ENCODE measurements at regions not wholly inside any gene's neighbourhood (a gene's known extent, or its start where the extent isn't known, plus 50 kb on each side); places are given as distances from the start of the nearest gene placed in this dataset.
"Not testable (repeated sequence)": the region's sequence is repeated elsewhere in the genome, so short reads cannot be mapped to it uniquely, and the experiment has no call there.

- no peaks in the 10 kb centered on the region for H3K36me3 ChIP-seq (ENCODE audit: insufficient read depth, low read length)
- no peak overlapping the region for H3K4me3 Mint-ChIP-seq
- H3K36me3 Mint-ChIP-seq (ENCODE audit: low read depth), result no peaks in the 10 kb centered on the region
- no peaks in the 10 kb centered on the region for H3K4me1 ChIP-seq (ENCODE audit: insufficient read depth, low read length)
- no peak for DNase-seq
- peaks cover 23% of the 10 kb centered on the region for H3K9me3 Mint-ChIP-seq
- no peak overlapping the region for H3K27ac Mint-ChIP-seq
- TF ChIP-seq CTCF (IDR thresholded peaks at IDR 0.05), result no peak
- no peak overlapping the region for H3K4me3 ChIP-seq (ENCODE audit: low read length)
- no peaks in the 10 kb centered on the region for H3K4me1 Mint-ChIP-seq (ENCODE audit: low read depth)
- H3K9me3 ChIP-seq (ENCODE audit: control insufficient read depth in 1 of 2, insufficient read depth in 1 of 2, low read length in 2 of 2), result no peaks in the 10 kb centered on the region
- ChIA-PET POLR2A (no interaction called here), CTCF (interaction anchor here (0.6 kb wide), 1 partner anchor 11 kb away, joined by 3 read pairs; no protein-coding TSS in a partner anchor)
- no peak overlapping the region for H3K27ac ChIP-seq (ENCODE audit: low read depth in 1 of 2, low read length in 2 of 2)
- intact Hi-C loops (cut with DNase I, micrococcal nuclease), result no loop called here
- no peaks in the 10 kb centered on the region for H3K27me3 Mint-ChIP-seq
- ATAC-seq (ENCODE audit: poor library complexity), result no peak
- H3K27me3 ChIP-seq (ENCODE audit: control insufficient read depth in 1 of 2, insufficient read depth in 2 of 2, low read length in 2 of 2), result no peaks in the 10 kb centered on the region
These were observed 1590.7 kb downstream of the STIM2 start for GRCh38 chr4:28451346-28451745.

- Histone ChIP-seq H3K27me3 (ENCODE audit: control insufficient read depth in 1 of 2, insufficient read depth in 2 of 2, low read length in 2 of 2) (no peaks in the 10 kb centered on the region), H3K4me1 (ENCODE audit: insufficient read depth, low read length) (no peaks in the 10 kb centered on the region), H3K4me3 (ENCODE audit: low read length) (no peak overlapping the region), H3K36me3 (ENCODE audit: insufficient read depth, low read length) (no peaks in the 10 kb centered on the region), H3K27ac (ENCODE audit: low read depth in 1 of 2, low read length in 2 of 2) (no peak overlapping the region), H3K9me3 (ENCODE audit: control insufficient read depth in 1 of 2, insufficient read depth in 1 of 2, low read length in 2 of 2) (peaks cover 0 to 4% of the 10 kb centered on the region in 2 experiments)
- Mint-ChIP-seq H3K9me3 (no peaks in the 10 kb centered on the region), H3K4me1 (ENCODE audit: low read depth) (no peaks in the 10 kb centered on the region), H3K36me3 (ENCODE audit: low read depth) (no peaks in the 10 kb centered on the region), H3K27ac (no peak overlapping the region), H3K4me3 (no peak overlapping the region), H3K27me3 (no peaks in the 10 kb centered on the region)
- no peak for ATAC-seq (ENCODE audit: poor library complexity)
- intact Hi-C loops (cut with DNase I, micrococcal nuclease), result no loop called here
- CTCF ChIA-PET, result no interaction called here
- TF ChIP-seq CTCF (IDR thresholded peaks at IDR 0.05), result no peak
- POLR2A ChIA-PET, result no interaction called here
- DNase-seq, result no peak
These were observed 1602.4 kb downstream of the STIM2 start for GRCh38 chr4:28462766-28463700.

GRCh38 chr4:28464823-28465222 lies 1604.2 kb downstream of the STIM2 start:
- H3K36me3 Mint-ChIP-seq (ENCODE audit: low read depth), result no peaks in the 10 kb centered on the region
- POLR2A ChIA-PET, result no interaction called here
- no peaks in the 10 kb centered on the region for H3K9me3 Mint-ChIP-seq

GRCh38 chr4:28466886-28467285 lies 1606.2 kb downstream of the STIM2 start:
- CTCF ChIA-PET; H3K9me3 Mint-ChIP-seq; H3K36me3 Mint-ChIP-seq (ENCODE audit: low read depth); H3K36me3 ChIP-seq (ENCODE audit: insufficient read depth, low read length); H3K4me3 Mint-ChIP-seq; H3K9me3 ChIP-seq (ENCODE audit: control insufficient read depth in 1 of 2, insufficient read depth in 1 of 2, low read length in 2 of 2); H3K4me1 ChIP-seq (ENCODE audit: insufficient read depth, low read length); POLR2A ChIA-PET; H3K27me3 Mint-ChIP-seq; H3K27ac ChIP-seq (ENCODE audit: low read depth in 1 of 2, low read length in 2 of 2); intact Hi-C loops (cut with DNase I, micrococcal nuclease); H3K27ac Mint-ChIP-seq; H3K4me1 Mint-ChIP-seq (ENCODE audit: low read depth); H3K27me3 ChIP-seq (ENCODE audit: control insufficient read depth in 1 of 2, insufficient read depth in 2 of 2, low read length in 2 of 2); ATAC-seq (ENCODE audit: poor library complexity); H3K4me3 ChIP-seq (ENCODE audit: low read length); DNase-seq: not testable (repeated sequence)

More at GRCh38 chr4:28464823-28465222, 1604.2 kb downstream of the STIM2 start:
- DNase-seq, result no peak
- H3K27me3 ChIP-seq (ENCODE audit: control insufficient read depth in 1 of 2, insufficient read depth in 2 of 2, low read length in 2 of 2), result no peaks in the 10 kb centered on the region
- CTCF ChIA-PET, result no interaction called here
- peaks cover 0 to 4% of the 10 kb centered on the region in 2 experiments for H3K9me3 ChIP-seq (ENCODE audit: control insufficient read depth in 1 of 2, insufficient read depth in 1 of 2, low read length in 2 of 2)
- Mint-ChIP-seq H3K27ac (no peak overlapping the region), H3K4me3 (no peak overlapping the region), H3K4me1 (ENCODE audit: low read depth) (no peaks in the 10 kb centered on the region), H3K27me3 (no peaks in the 10 kb centered on the region)
- intact Hi-C loops (cut with DNase I, micrococcal nuclease), result no loop called here
- no peak for TF ChIP-seq CTCF (IDR thresholded peaks at IDR 0.05)
- H3K4me1 ChIP-seq (ENCODE audit: insufficient read depth, low read length), result no peaks in the 10 kb centered on the region
- no peak overlapping the region for H3K27ac ChIP-seq (ENCODE audit: low read depth in 1 of 2, low read length in 2 of 2)
- H3K36me3 ChIP-seq (ENCODE audit: insufficient read depth, low read length), result no peaks in the 10 kb centered on the region
- ATAC-seq (ENCODE audit: poor library complexity), result no peak
- H3K4me3 ChIP-seq (ENCODE audit: low read length), result no peak overlapping the region

Measured in CD4-positive, alpha-beta T cell (primary cell).